NCI-H1092 treated with DMSO at 0.1 percent for 48 hours (cell line): ENCODE measurements at regions not wholly inside any gene's neighbourhood (a gene's known extent, or its start where the extent isn't known, plus 50 kb on each side); places are given as distances from the start of the nearest gene placed in this dataset.

Experiments
- DNase-seq: peaks from one replicate; lab custom pipeline; 2025; lab: John Stamatoyannopoulos, UW

GRCh38 chr2:239905884-239906654 is 119.1 kb downstream of the NDUFA10 start:
- no peak for DNase-seq

- DNase-seq, result no peak
These were observed 119.8 kb downstream of the NDUFA10 start for GRCh38 chr2:239905306-239905705.

GRCh38 chr2:239904496-239904895 is 120.6 kb downstream of the NDUFA10 start:
- DNase-seq, result no peak

GRCh38 chr2:239903803-239904202 is 121.3 kb downstream of the NDUFA10 start:
- no peak for DNase-seq

- DNase-seq, result no peak
These were observed 121.9 kb downstream of the NDUFA10 start for GRCh38 chr2:239903210-239903609.

- no peak for DNase-seq
These were observed 122.4 kb downstream of the NDUFA10 start for GRCh38 chr2:239902749-239903201.

- no peak for DNase-seq
These were observed 126.7 kb downstream of the NDUFA10 start for GRCh38 chr2:239898292-239898925.

GRCh38 chr2:239897596-239898235 is 127.4 kb downstream of the NDUFA10 start:
- DNase-seq, result no peak

GRCh38 chr2:239896075-239896474 is 129.1 kb downstream of the NDUFA10 start:
- no peak for DNase-seq

GRCh38 chr2:239895669-239896068 is 129.5 kb downstream of the NDUFA10 start:
- DNase-seq, result no peak

GRCh38 chr2:239895116-239895515 is 130.0 kb downstream of the NDUFA10 start:
- DNase-seq, result no peak

GRCh38 chr2:239894276-239894675 is 130.9 kb downstream of the NDUFA10 start:
- DNase-seq, result no peak

- no peak for DNase-seq
These were observed 132.0 kb downstream of the NDUFA10 start for GRCh38 chr2:239893236-239893515.

GRCh38 chr2:239892441-239893235 is 132.5 kb downstream of the NDUFA10 start:
- DNase-seq, result no peak

- DNase-seq, result no peak
These were observed 133.4 kb downstream of the NDUFA10 start for GRCh38 chr2:239891698-239892097.

GRCh38 chr2:239890206-239890746 is 134.9 kb downstream of the NDUFA10 start:
- no peak for DNase-seq

- DNase-seq, result no peak
These were observed 135.5 kb downstream of the NDUFA10 start for GRCh38 chr2:239889641-239890121.

GRCh38 chr2:239887604-239888003 is 137.5 kb downstream of the NDUFA10 start:
- no peak for DNase-seq

GRCh38 chr2:239886781-239887180 is 138.4 kb downstream of the NDUFA10 start:
- no peak for DNase-seq

GRCh38 chr2:239884875-239885274 is 140.3 kb downstream of the NDUFA10 start:
- DNase-seq, result no peak

GRCh38 chr2:239884051-239884405 is 141.1 kb downstream of the NDUFA10 start:
- DNase-seq, result no peak
